CD4-positive, CD25-positive, alpha-beta regulatory T cell (primary cell): ENCODE measurements at regions not wholly inside any gene's neighbourhood (a gene's known extent, or its start where the extent isn't known, plus 50 kb on each side); places are given as distances from the start of the nearest gene placed in this dataset.

Experiments
- ATAC-seq, 2 donors: fragments of 150-1000 bp; cut with Tn5 transposase; one replicate each; pipeline ENCODE4 v1.10.0; 2021; ENCODE audit warnings: low read depth in 2 of 2, moderate number of reproducible peaks in 2 of 2, moderate library complexity in 1 of 2
- DNase-seq, 3 donors: peaks; one replicate each; pipeline versions ENCODE4 v3.0.0 to v3.0.0-alpha.2; 2012 to 2022; ENCODE audit warnings: mixed read lengths in 1 of 3
- H3K27ac ChIP-seq: one replicate; pipeline ENCODE4 v1.7.0; 2013; ENCODE audit warnings: mild to moderate bottlenecking, low read length; ENCODE audit not compliant: insufficient read depth, poor library complexity, severe bottlenecking
- H3K27me3 ChIP-seq: one replicate; pipeline ENCODE4 v1.7.0; 2013; ENCODE audit warnings: low read length; ENCODE audit not compliant: control insufficient read depth, insufficient read depth
- H3K36me3 ChIP-seq: one replicate; pipeline ENCODE4 v1.7.0; 2013; ENCODE audit warnings: mild to moderate bottlenecking, low read length, moderate library complexity; ENCODE audit not compliant: control insufficient read depth, insufficient read depth
- H3K4me1 ChIP-seq: 2 replicates; pipeline ENCODE4 v1.7.0; 2013; ENCODE audit warnings: mild to moderate bottlenecking, low read length; ENCODE audit not compliant: insufficient read depth, control insufficient read depth, poor library complexity, severe bottlenecking
- H3K4me3 ChIP-seq: one replicate; pipeline ENCODE4 v1.7.0; 2013; ENCODE audit warnings: low read depth, mild to moderate bottlenecking, low read length, moderate library complexity
- H3K9me3 ChIP-seq, 2 experiments: 1 replicate in 1 of 2; 2 replicates in 1 of 2; pipeline ENCODE4 v1.7.0; 2013; ENCODE audit warnings: low read length in 2 of 2, mild to moderate bottlenecking in 1 of 2, moderate library complexity in 1 of 2; ENCODE audit not compliant: control insufficient read depth in 2 of 2
- H3K27ac Mint-ChIP-seq, 3 donors: one replicate each; pipeline ENCODE4 v1.8.0; 2020 to 2022; ENCODE audit warnings: mild to moderate bottlenecking in 3 of 3, mixed read lengths in 3 of 3, moderate library complexity in 2 of 3
- H3K27me3 Mint-ChIP-seq: one replicate; pipeline ENCODE4 v1.8.0; 2022; ENCODE audit warnings: mild to moderate bottlenecking, mixed read lengths
- H3K36me3 Mint-ChIP-seq: one replicate; pipeline ENCODE4 v1.8.0; 2020; ENCODE audit warnings: mixed read lengths
- H3K4me1 Mint-ChIP-seq, 4 donors: one replicate each; pipeline ENCODE4 v1.8.0; 2020 to 2022; ENCODE audit warnings: mixed read lengths in 4 of 4, mild to moderate bottlenecking in 1 of 4
- H3K4me3 Mint-ChIP-seq, 4 donors: one replicate each; pipeline ENCODE4 v1.8.0; 2020 to 2022; ENCODE audit warnings: mild to moderate bottlenecking in 4 of 4, mixed read lengths in 4 of 4, moderate library complexity in 3 of 4
- H3K9me3 Mint-ChIP-seq, 7 donors: one replicate each; pipeline ENCODE4 v1.8.0; 2020 to 2022; ENCODE audit warnings: mixed read lengths in 7 of 7, mild to moderate bottlenecking in 3 of 7, moderate library complexity in 2 of 7

- Histone ChIP-seq H3K4me3 (no peak overlapping the region), H3K4me1 (no peaks in the 10 kb centered on the region), H3K36me3 (no peaks in the 10 kb centered on the region), H3K27ac (no peak overlapping the region), H3K9me3 (no peaks in the 10 kb centered on the region), H3K27me3 (no peaks in the 10 kb centered on the region)
- Mint-ChIP-seq H3K9me3 (peaks cover 0 to 10% (median 3%) of the 10 kb centered on the region in 7 donors), H3K27ac (no peak overlapping the region), H3K36me3 (no peaks in the 10 kb centered on the region), H3K4me1 (no peaks in the 10 kb centered on the region), H3K4me3 (no peak overlapping the region), H3K27me3 (no peaks in the 10 kb centered on the region)
- ATAC-seq, result no peak
- no peak for DNase-seq
These were observed 157.6 kb downstream of the ACTL7B start for GRCh38 chr9:108698231-108698630.

GRCh38 chr9:108696156-108696555 is 159.6 kb downstream of the ACTL7B start:
- no peak for DNase-seq
- Mint-ChIP-seq H3K27ac (no peak overlapping the region), H3K4me1 (no peaks in the 10 kb centered on the region), H3K9me3 (peaks cover 0 to 10% (median 3%) of the 10 kb centered on the region in 7 donors), H3K4me3 (no peak overlapping the region), H3K36me3 (no peaks in the 10 kb centered on the region), H3K27me3 (no peaks in the 10 kb centered on the region)
- H3K4me1 ChIP-seq, result no peaks in the 10 kb centered on the region
- no peaks in the 10 kb centered on the region for H3K9me3 ChIP-seq
- H3K36me3 ChIP-seq, result no peaks in the 10 kb centered on the region
- H3K27ac ChIP-seq, result no peak overlapping the region
- ATAC-seq, result no peak
- no peaks in the 10 kb centered on the region for H3K27me3 ChIP-seq
- no peak overlapping the region for H3K4me3 ChIP-seq

- ATAC-seq (no peak), DNase-seq (no peak)
- Histone ChIP-seq H3K27me3 (no peaks in the 10 kb centered on the region), H3K4me3 (no peak overlapping the region), H3K27ac (no peak overlapping the region), H3K4me1 (no peaks in the 10 kb centered on the region), H3K9me3 (no peaks in the 10 kb centered on the region), H3K36me3 (no peaks in the 10 kb centered on the region)
- no peak overlapping the region for H3K27ac Mint-ChIP-seq
- H3K27me3 Mint-ChIP-seq, result no peaks in the 10 kb centered on the region
- H3K36me3 Mint-ChIP-seq, result no peaks in the 10 kb centered on the region
- no peak overlapping the region for H3K4me3 Mint-ChIP-seq
- no peaks in the 10 kb centered on the region for H3K4me1 Mint-ChIP-seq
- peaks cover 0 to 10% (median 3%) of the 10 kb centered on the region in 7 donors for H3K9me3 Mint-ChIP-seq
These were observed 161.6 kb downstream of the ACTL7B start for GRCh38 chr9:108694170-108694569.

DNA sequence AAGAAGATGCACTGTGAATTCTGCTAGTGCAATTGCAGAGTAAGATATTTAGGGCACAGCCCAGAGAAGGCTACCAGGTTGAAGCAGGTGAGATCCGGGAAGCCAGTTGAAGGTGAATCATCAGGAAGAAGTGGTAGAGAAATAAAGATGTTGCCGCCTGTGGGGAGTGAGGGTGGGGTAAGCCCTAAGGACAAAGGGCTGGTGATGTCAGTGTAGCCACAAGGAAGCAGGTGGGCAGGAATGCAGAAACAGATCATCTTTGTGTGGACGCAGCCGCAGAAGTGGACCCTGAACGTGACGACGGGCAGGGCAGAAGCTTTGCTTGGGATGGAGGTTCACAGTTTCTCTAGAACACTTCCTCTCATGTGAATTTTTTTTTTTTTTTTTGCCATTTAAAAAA is 164.2 kb downstream of the ACTL7B start:
- Mint-ChIP-seq H3K36me3 (no peaks in the 10 kb centered on the region), H3K4me1 (no peaks in the 10 kb centered on the region)
- H3K27me3 ChIP-seq, result no peaks in the 10 kb centered on the region

GRCh38 chr9:108688676-108689075 is 167.1 kb downstream of the ACTL7B start:
- H3K27ac Mint-ChIP-seq, result no peak overlapping the region
- Histone ChIP-seq H3K4me1 (no peaks in the 10 kb centered on the region), H3K36me3 (no peaks in the 10 kb centered on the region), H3K27ac (no peak overlapping the region), H3K4me3 (no peak overlapping the region), H3K9me3 (peaks cover 0 to 6% of the 10 kb centered on the region in 2 experiments), H3K27me3 (no peaks in the 10 kb centered on the region)
- DNase-seq (no peak), ATAC-seq (no peak)
- H3K9me3 Mint-ChIP-seq, result peaks cover 0 to 6% (median 4%) of the 10 kb centered on the region in 7 donors
- H3K36me3 Mint-ChIP-seq, result no peaks in the 10 kb centered on the region
- H3K4me3 Mint-ChIP-seq, result no peak overlapping the region
- H3K27me3 Mint-ChIP-seq, result no peaks in the 10 kb centered on the region
- no peaks in the 10 kb centered on the region for H3K4me1 Mint-ChIP-seq

More for the DNA sequence above, 164.2 kb downstream of the ACTL7B start:
- DNase-seq (no peak), ATAC-seq (no peak)
- Histone ChIP-seq H3K9me3 (peaks cover 0 to 2% of the 10 kb centered on the region in 2 experiments), H3K27ac (no peak overlapping the region), H3K4me3 (no peak overlapping the region), H3K4me1 (no peaks in the 10 kb centered on the region), H3K36me3 (no peaks in the 10 kb centered on the region)
- Mint-ChIP-seq H3K4me3 (no peak overlapping the region), H3K9me3 (peaks cover 0 to 10% (median 6%) of the 10 kb centered on the region in 7 donors), H3K27me3 (no peaks in the 10 kb centered on the region), H3K27ac (no peak overlapping the region)

DNA sequence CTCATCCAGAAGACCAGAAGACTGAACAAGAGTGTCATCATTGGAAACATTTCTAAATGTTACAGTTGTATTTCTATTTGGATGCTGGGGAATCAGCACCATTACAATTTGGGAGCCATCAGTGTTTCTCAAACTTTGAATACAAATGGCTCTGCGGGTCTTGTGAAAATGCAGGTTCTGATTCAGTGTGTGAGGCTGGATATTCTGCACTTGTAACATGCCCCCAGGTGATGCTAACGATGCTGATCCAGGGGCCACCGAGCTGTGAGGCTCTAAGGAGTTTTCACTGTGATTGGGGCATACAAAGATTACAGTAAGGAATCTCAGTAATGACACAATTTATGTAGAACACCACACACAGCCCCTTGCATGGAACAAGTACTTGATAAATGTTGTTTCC is 167.7 kb downstream of the ACTL7B start:
- Histone ChIP-seq H3K9me3 (peaks cover 0 to 6% of the 10 kb centered on the region in 2 experiments), H3K36me3 (no peaks in the 10 kb centered on the region), H3K4me1 (no peaks in the 10 kb centered on the region), H3K27me3 (no peaks in the 10 kb centered on the region), H3K27ac (no peak overlapping the region), H3K4me3 (no peak overlapping the region)
- Mint-ChIP-seq H3K4me1 (no peaks in the 10 kb centered on the region), H3K27ac (no peak overlapping the region), H3K9me3 (peaks cover 0 to 6% (median 4%) of the 10 kb centered on the region in 7 donors), H3K4me3 (no peak overlapping the region), H3K36me3 (no peaks in the 10 kb centered on the region), H3K27me3 (no peaks in the 10 kb centered on the region)
- DNase-seq (no peak), ATAC-seq (no peak)

- H3K4me1 ChIP-seq, result no peaks in the 10 kb centered on the region
- Mint-ChIP-seq H3K9me3 (peaks cover 0 to 7% (median 4%) of the 10 kb centered on the region in 7 donors), H3K4me1 (no peaks in the 10 kb centered on the region), H3K36me3 (no peaks in the 10 kb centered on the region), H3K27ac (no peak overlapping the region), H3K4me3 (no peak overlapping the region), H3K27me3 (no peaks in the 10 kb centered on the region)
- no peak for DNase-seq
- H3K36me3 ChIP-seq, result no peaks in the 10 kb centered on the region
- peaks cover 0 to 6% of the 10 kb centered on the region in 2 experiments for H3K9me3 ChIP-seq
- no peak for ATAC-seq
- no peak overlapping the region for H3K4me3 ChIP-seq
- H3K27ac ChIP-seq, result no peak overlapping the region
- H3K27me3 ChIP-seq, result no peaks in the 10 kb centered on the region
These were observed 168.5 kb downstream of the ACTL7B start for GRCh38 chr9:108687006-108687987.
